SK-N-SH treated with all-trans-retinoic acid at 6 μM for 48 hours (cell line): ENCODE measurements at regions not wholly inside any gene's neighbourhood (a gene's known extent, or its start where the extent isn't known, plus 50 kb on each side); places are given as distances from the start of the nearest gene placed in this dataset.

ENCODE experiments used
- ATAC-seq: fragments of 200-7000 bp; cut with Tn5 transposase; 3 replicates; pipeline ENCODE4 v1.9.1; 2020; ENCODE audit warnings: mild to moderate bottlenecking, moderate library complexity
- BACH2 ChIP-seq: fragments of 250-450 bp; sonication (Bioruptor Pico); IDR thresholded peaks from 2 replicates; pipeline ENCODE4 v1.9.0; 2021; ENCODE audit warnings: mild to moderate bottlenecking, borderline replicate concordance
- CREB5 ChIP-seq: fragments of 250-450 bp; sonication (Bioruptor Pico); IDR thresholded peaks from 2 replicates; pipeline ENCODE4 v1.5.1; 2020; ENCODE audit warnings: low read depth, mild to moderate bottlenecking, moderate library complexity
- CSRNP3 ChIP-seq: fragments of 250-450 bp; sonication (Bioruptor Pico); IDR thresholded peaks from 2 replicates; pipeline ENCODE4 v1.5.1; 2021; ENCODE audit warnings: mild to moderate bottlenecking, moderate library complexity
- GLIS3 ChIP-seq: fragments of 250-450 bp; sonication (Bioruptor Pico); IDR thresholded peaks from 2 replicates; pipeline ENCODE4 v1.5.0; 2020; ENCODE audit warnings: mild to moderate bottlenecking, moderate library complexity
- ISL1 ChIP-seq: fragments of 250-450 bp; sonication (Bioruptor Pico); IDR thresholded peaks from 2 replicates; pipeline ENCODE4 v2.1.2; 2022; ENCODE audit warnings: mild to moderate bottlenecking, moderate library complexity
- OSR1 ChIP-seq: fragments of 250-450 bp; sonication (Bioruptor Pico); IDR thresholded peaks from 2 replicates; pipeline ENCODE4 v1.8.0; 2022; ENCODE audit warnings: moderate library complexity, mild to moderate bottlenecking, inconsistent platforms
- PATZ1 ChIP-seq: fragments of 250-450 bp; sonication (Bioruptor Pico); IDR thresholded peaks from 2 replicates; pipeline ENCODE4 v1.8.0; 2020; ENCODE audit warnings: mild to moderate bottlenecking, moderate library complexity, borderline replicate concordance
- POU6F1 ChIP-seq: fragments of 250-450 bp; sonication (Bioruptor Pico); IDR thresholded peaks from 2 replicates; pipeline ENCODE4 v1.8.0; 2021; ENCODE audit warnings: low read depth, mild to moderate bottlenecking, moderate library complexity, borderline replicate concordance
- PPARA ChIP-seq: fragments of 250-450 bp; sonication (Bioruptor Pico); IDR thresholded peaks from 2 replicates; pipeline ENCODE4 v1.5.0; 2020; ENCODE audit warnings: mild to moderate bottlenecking, borderline replicate concordance
- RARB ChIP-seq: fragments of 250-450 bp; sonication (Bioruptor Pico); IDR thresholded peaks from 2 replicates; pipeline ENCODE4 v1.8.0; 2021; ENCODE audit warnings: mild to moderate bottlenecking, moderate library complexity
- SNAI2 ChIP-seq: fragments of 250-450 bp; sonication (Bioruptor Pico); IDR thresholded peaks from 2 replicates; pipeline ENCODE4 v1.5.0; 2020; ENCODE audit warnings: mild to moderate bottlenecking, moderate library complexity
- TCF4 ChIP-seq: fragments of 250-450 bp; sonication (Bioruptor Pico); IDR thresholded peaks from 2 replicates; pipeline ENCODE4 v1.8.0; 2021; ENCODE audit warnings: mild to moderate bottlenecking, moderate library complexity, borderline replicate concordance
- TOX ChIP-seq: fragments of 250-450 bp; sonication (Bioruptor Pico); IDR thresholded peaks from 2 replicates; pipeline ENCODE4 v1.8.0; 2021; ENCODE audit warnings: mild to moderate bottlenecking, moderate library complexity, borderline replicate concordance
- TSHZ2 ChIP-seq: fragments of 250-450 bp; sonication (Bioruptor Pico); IDR thresholded peaks from 2 replicates; pipeline ENCODE4 v1.5.0; 2020; ENCODE audit warnings: mild to moderate bottlenecking, moderate library complexity
- ZC3H10 ChIP-seq: fragments of 250-450 bp; sonication (Bioruptor Pico); IDR thresholded peaks from 2 replicates; pipeline ENCODE4 v1.5.1; 2021; ENCODE audit warnings: mild to moderate bottlenecking, moderate library complexity
- ZFP3 ChIP-seq: fragments of 250-450 bp; sonication (Bioruptor Pico); IDR thresholded peaks from 2 replicates; pipeline ENCODE4 v1.5.0; 2020; ENCODE audit warnings: mild to moderate bottlenecking, moderate library complexity
- ZFP30 ChIP-seq: fragments of 450-650 bp; formaldehyde crosslinking; IDR thresholded peaks from 2 replicates; pipeline ENCODE4 v1.5.0; 2022; ENCODE audit warnings: mild to moderate bottlenecking, moderate library complexity
- ZNF565 ChIP-seq: fragments of 450-650 bp; formaldehyde crosslinking; conservative IDR thresholded peaks from 2 replicates; pipeline ENCODE4 v1.5.0; 2020; ENCODE audit warnings: low read depth, mild to moderate bottlenecking, moderate library complexity
- ZNF70 ChIP-seq: fragments of 450-650 bp; formaldehyde crosslinking; IDR thresholded peaks from 2 replicates; pipeline ENCODE4 v1.5.0; 2020; ENCODE audit warnings: mild to moderate bottlenecking, moderate library complexity
- ZNF8 ChIP-seq: fragments of 450-650 bp; formaldehyde crosslinking; IDR thresholded peaks from 2 replicates; pipeline ENCODE4 v1.5.0; 2020; ENCODE audit warnings: mild to moderate bottlenecking, moderate library complexity

- ATAC-seq, result peak; percentile 91
- peak; percentile 34; the same call in 1 of the 2 replicates for TF ChIP-seq TOX
- TF ChIP-seq TSHZ2 (CRISPR knock-in tag), result no peak
- TF ChIP-seq, all 23 proteins: peak for 1
Observed at GRCh38 chr6:9503111-9503761, 911.6 kb downstream of the TFAP2A start.

- TF ChIP-seq PPARA (no peak), CREB5 (CRISPR knock-in tag) (no peak), ISL1 (CRISPR knock-in tag) (no peak), ZFP3 (CRISPR knock-in tag) (no peak), RARB (no peak), ZFP30 (CRISPR knock-in tag) (no peak), OSR1 (CRISPR knock-in tag) (no peak), TCF4 (CRISPR knock-in tag) (no peak), PATZ1 (CRISPR knock-in tag) (no peak), SNAI2 (CRISPR knock-in tag) (no peak), BACH2 (CRISPR knock-in tag) (no peak), ZC3H10 (CRISPR knock-in tag) (no peak), TSHZ2 (CRISPR knock-in tag) (no peak), ZNF565 (CRISPR knock-in tag) (no peak), GLIS3 (CRISPR knock-in tag) (no peak), TOX (no peak), POU6F1 (no peak), CSRNP3 (CRISPR knock-in tag) (no peak)
- ATAC-seq, result peak; percentile 59
Observed at GRCh38 chr6:9499709-9500108, 915.2 kb downstream of the TFAP2A start.

GRCh38 chr6:9496837-9497236, 918.0 kb downstream of the TFAP2A start:
- peak; percentile 54 for ATAC-seq
- TF ChIP-seq ISL1 (CRISPR knock-in tag), result no peak
- TF ChIP-seq ZNF70 (CRISPR knock-in tag), result no peak
- TF ChIP-seq TSHZ2 (CRISPR knock-in tag), result no peak
- no peak for TF ChIP-seq SNAI2 (CRISPR knock-in tag)
- no peak for TF ChIP-seq CSRNP3 (CRISPR knock-in tag)
- no peak for TF ChIP-seq TCF4 (CRISPR knock-in tag)
- TF ChIP-seq ZNF8 (CRISPR knock-in tag), result no peak
- TF ChIP-seq RARB, result no peak
- TF ChIP-seq ZFP3 (CRISPR knock-in tag), result no peak
- no peak for TF ChIP-seq ZNF565 (CRISPR knock-in tag)
- no peak for TF ChIP-seq GLIS3 (CRISPR knock-in tag)
- TF ChIP-seq OSR1 (CRISPR knock-in tag), result no peak
